GM23338 (cell line): ENCODE measurements at regions not wholly inside any gene's neighbourhood (a gene's known extent, or its start where the extent isn't known, plus 50 kb on each side); places are given as distances from the start of the nearest gene placed in this dataset.

Source experiments
- ATAC-seq: fragments of 200-7000 bp; cut with Tn5 transposase; 3 replicates; pipeline ENCODE4 v1.9.1; 2020
- DNase-seq: peaks from one replicate; pipeline ENCODE4 v3.0.0-alpha.2; 2015; ENCODE audit warnings: low spot score
- H2AFZ ChIP-seq: fragments of 200-600 bp; sonication (generic); 2 replicates; pipeline ENCODE4 v1.8.0; 2016; ENCODE audit warnings: antibody characterized with exemption, mild to moderate bottlenecking, moderate library complexity
- H3F3A ChIP-seq: fragments of 200-600 bp; sonication (generic); replicated peaks from 2 replicates; pipeline ENCODE4 v1.8.0; 2017; ENCODE audit warnings: antibody characterized with exemption, mixed run types, low read depth
- H3K27ac ChIP-seq: fragments of 200-600 bp; sonication (generic); 2 replicates; pipeline ENCODE4 v1.6.1; 2016; ENCODE audit warnings: low read depth
- H3K27me3 ChIP-seq: fragments of 200-600 bp; sonication (generic); 2 replicates; pipeline ENCODE4 v1.8.0; 2016; ENCODE audit warnings: mild to moderate bottlenecking, mixed run types, moderate library complexity; ENCODE audit not compliant: insufficient read depth
- H3K36me3 ChIP-seq: fragments of 200-600 bp; sonication (generic); 2 replicates; pipeline ENCODE4 v1.8.0; 2016; ENCODE audit warnings: mild to moderate bottlenecking; ENCODE audit not compliant: insufficient read depth
- H3K4me1 ChIP-seq: fragments of 200-600 bp; sonication (generic); 2 replicates; pipeline ENCODE4 v1.8.0; 2016; ENCODE audit warnings: mild to moderate bottlenecking, moderate library complexity; ENCODE audit not compliant: insufficient read depth
- H3K4me2 ChIP-seq: fragments of 200-600 bp; sonication (generic); 2 replicates; pipeline ENCODE4 v1.7.1; 2017; ENCODE audit warnings: mixed run types
- H3K4me3 ChIP-seq: fragments of 200-600 bp; sonication (generic); 2 replicates; pipeline ENCODE4 v1.6.1; 2016; ENCODE audit warnings: mixed run types
- H3K79me2 ChIP-seq: fragments of 200-600 bp; sonication (generic); replicated peaks from 2 replicates; pipeline ENCODE4 v1.8.0; 2017; ENCODE audit warnings: mild to moderate bottlenecking; ENCODE audit not compliant: insufficient read depth
- H3K9me2 ChIP-seq: fragments of 200-600 bp; sonication (generic); 2 replicates; pipeline ENCODE4 v1.8.0; 2017; ENCODE audit not compliant: insufficient read depth
- H4K20me1 ChIP-seq: fragments of 200-600 bp; sonication (generic); replicated peaks from 2 replicates; pipeline ENCODE4 v1.8.0; 2017; ENCODE audit warnings: mild to moderate bottlenecking; ENCODE audit not compliant: insufficient read depth
- H3K27ac Mint-ChIP-seq: 2 replicates; pipeline ENCODE4 v1.8.0; 2020; ENCODE audit warnings: inconsistent platforms, mild to moderate bottlenecking, moderate library complexity, mixed read lengths
- H3K27me3 Mint-ChIP-seq: 3 replicates; pipeline ENCODE4 v1.8.0; 2022; ENCODE audit warnings: low read depth, mild to moderate bottlenecking, moderate library complexity, mixed read lengths, inconsistent platforms; ENCODE audit not compliant: insufficient read depth, poor library complexity
- H3K36me3 Mint-ChIP-seq: 3 replicates; pipeline ENCODE4 v1.8.0; 2021; ENCODE audit warnings: low read depth, mild to moderate bottlenecking, inconsistent platforms, moderate library complexity, mixed read lengths
- H3K4me1 Mint-ChIP-seq: 3 replicates; pipeline ENCODE4 v1.8.0; 2020; ENCODE audit warnings: mild to moderate bottlenecking, inconsistent platforms, mixed read lengths
- H3K4me3 Mint-ChIP-seq: 3 replicates; pipeline ENCODE4 v1.8.0; 2021; ENCODE audit warnings: moderate library complexity, mild to moderate bottlenecking, inconsistent platforms, mixed read lengths
- H3K9me3 Mint-ChIP-seq: 3 replicates; pipeline ENCODE4 v1.8.0; 2020; ENCODE audit warnings: moderate library complexity, mild to moderate bottlenecking, inconsistent platforms, mixed read lengths
- CREB1 ChIP-seq: fragments of 250-450 bp; sonication (Bioruptor Pico); IDR thresholded peaks from 2 replicates; pipeline ENCODE4 v1.5.0; 2020; ENCODE audit warnings: low read depth, mild to moderate bottlenecking, moderate library complexity
- CTCF ChIP-seq, 2 experiments: fragments of 200-600 bp in 1 of 2; sonication (generic) in 1 of 2; conservative IDR thresholded peaks; 2 replicates each; pipeline versions ENCODE4 v1.5.1 to v1.6.1; 2016 to 2017; ENCODE audit warnings: antibody characterized with exemption in 2 of 2, low read depth in 2 of 2, mild to moderate bottlenecking in 2 of 2, moderate library complexity in 1 of 2
- EZH2 ChIP-seq: fragments of 200-600 bp; sonication (generic); IDR thresholded peaks from one replicate; pipeline ENCODE4 v1.8.0; 2017; ENCODE audit warnings: antibody characterized with exemption, mild to moderate bottlenecking, low read depth; ENCODE audit not compliant: unreplicated experiment
- EZH2phosphoT487 ChIP-seq: fragments of 200-600 bp; sonication (generic); IDR thresholded peaks from one replicate; pipeline ENCODE4 v1.8.1; 2018; ENCODE audit warnings: antibody characterized with exemption; ENCODE audit not compliant: unreplicated experiment
- NANOG ChIP-seq: IDR thresholded peaks from 2 replicates; pipeline ENCODE4 v1.6.1; 2016; ENCODE audit warnings: antibody characterized with exemption, borderline replicate concordance
- POLR2AphosphoS5 ChIP-seq: IDR thresholded peaks from 2 replicates; pipeline ENCODE4 v1.6.1; 2016; ENCODE audit warnings: antibody characterized with exemption, low read depth
- STAT1 ChIP-seq: IDR thresholded peaks from one replicate; pipeline ENCODE4 v1.6.1; 2016; ENCODE audit warnings: antibody characterized with exemption; ENCODE audit not compliant: unreplicated experiment
- ZNF114 ChIP-seq: fragments of 250-450 bp; sonication (Bioruptor Pico); IDR thresholded peaks from 2 replicates; pipeline ENCODE4 v1.5.0; 2020; ENCODE audit warnings: mild to moderate bottlenecking, moderate library complexity
- ZNF331 ChIP-seq: fragments of 250-450 bp; sonication (Bioruptor Pico); IDR thresholded peaks from 2 replicates; pipeline ENCODE4 v1.5.0; 2020; ENCODE audit warnings: low read depth, mild to moderate bottlenecking, moderate library complexity
- TF ChIP-seq, protein P1 (sequence below): IDR thresholded peaks from 2 replicates; pipeline ENCODE4 v1.6.1; 2016; ENCODE audit warnings: antibody characterized with exemption
- TF ChIP-seq, protein P2 (sequence below): IDR thresholded peaks from one replicate; pipeline ENCODE4 v1.6.1; 2018; ENCODE audit warnings: antibody characterized with exemption; ENCODE audit not compliant: unreplicated experiment

GRCh38 chr18:67901573-67901972 lies 385.1 kb upstream of the DSEL start:
- H3K4me3 Mint-ChIP-seq = no peak overlapping the region
- Histone ChIP-seq H3K79me2 (no peaks in the 10 kb centered on the region), H3K4me1 (no peaks in the 10 kb centered on the region), H3K27me3 (no peaks in the 10 kb centered on the region), H3K27ac (no peak overlapping the region), H2AFZ (no peak overlapping the region), H3K36me3 (no peaks in the 10 kb centered on the region), H4K20me1 (no peaks in the 10 kb centered on the region), H3F3A (no peaks in the 10 kb centered on the region), H3K4me2 (no peak overlapping the region), H3K4me3 (no peak overlapping the region), H3K9me2 (no peaks in the 10 kb centered on the region)
- no peaks in the 10 kb centered on the region for H3K36me3 Mint-ChIP-seq
- no peaks in the 10 kb centered on the region for H3K4me1 Mint-ChIP-seq
- no peak for DNase-seq
- no peak for ATAC-seq
- H3K27ac Mint-ChIP-seq = no peak overlapping the region
- H3K9me3 Mint-ChIP-seq = no peaks in the 10 kb centered on the region
- H3K27me3 Mint-ChIP-seq = no peaks in the 10 kb centered on the region
- TF ChIP-seq EZH2phosphoT487 (no peak), CREB1 (no peak), CTCF (conservative IDR thresholded peaks at IDR 0.05; ENCODE audit: low read depth in 2 of 2) (no peak), POLR2AphosphoS5 (no peak)

- Mint-ChIP-seq H3K4me3 (no peak overlapping the region), H3K4me1 (no peaks in the 10 kb centered on the region), H3K27me3 (no peaks in the 10 kb centered on the region), H3K36me3 (no peaks in the 10 kb centered on the region), H3K27ac (no peak overlapping the region), H3K9me3 (no peaks in the 10 kb centered on the region)
- Histone ChIP-seq H3K9me2 (no peaks in the 10 kb centered on the region), H3K4me3 (no peak overlapping the region), H3K4me2 (no peak overlapping the region), H3K36me3 (no peaks in the 10 kb centered on the region), H3K79me2 (no peaks in the 10 kb centered on the region), H2AFZ (no peak overlapping the region), H3K4me1 (no peaks in the 10 kb centered on the region), H3K27ac (no peak overlapping the region), H3F3A (no peaks in the 10 kb centered on the region), H4K20me1 (no peaks in the 10 kb centered on the region), H3K27me3 (no peaks in the 10 kb centered on the region)
- DNase-seq = no peak
- TF ChIP-seq, protein P1, sequence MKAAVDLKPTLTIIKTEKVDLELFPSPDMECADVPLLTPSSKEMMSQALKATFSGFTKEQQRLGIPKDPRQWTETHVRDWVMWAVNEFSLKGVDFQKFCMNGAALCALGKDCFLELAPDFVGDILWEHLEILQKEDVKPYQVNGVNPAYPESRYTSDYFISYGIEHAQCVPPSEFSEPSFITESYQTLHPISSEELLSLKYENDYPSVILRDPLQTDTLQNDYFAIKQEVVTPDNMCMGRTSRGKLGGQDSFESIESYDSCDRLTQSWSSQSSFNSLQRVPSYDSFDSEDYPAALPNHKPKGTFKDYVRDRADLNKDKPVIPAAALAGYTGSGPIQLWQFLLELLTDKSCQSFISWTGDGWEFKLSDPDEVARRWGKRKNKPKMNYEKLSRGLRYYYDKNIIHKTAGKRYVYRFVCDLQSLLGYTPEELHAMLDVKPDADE = no peak
- TF ChIP-seq STAT1 (no peak), NANOG (no peak), POLR2AphosphoS5 (no peak), ZNF114 (CRISPR knock-in tag) (no peak), EZH2phosphoT487 (no peak), EZH2 (no peak), CREB1 (no peak)
- ATAC-seq = no peak
These were observed 379.9 kb upstream of the DSEL start for GRCh38 chr18:67896451-67896850.

DNA sequence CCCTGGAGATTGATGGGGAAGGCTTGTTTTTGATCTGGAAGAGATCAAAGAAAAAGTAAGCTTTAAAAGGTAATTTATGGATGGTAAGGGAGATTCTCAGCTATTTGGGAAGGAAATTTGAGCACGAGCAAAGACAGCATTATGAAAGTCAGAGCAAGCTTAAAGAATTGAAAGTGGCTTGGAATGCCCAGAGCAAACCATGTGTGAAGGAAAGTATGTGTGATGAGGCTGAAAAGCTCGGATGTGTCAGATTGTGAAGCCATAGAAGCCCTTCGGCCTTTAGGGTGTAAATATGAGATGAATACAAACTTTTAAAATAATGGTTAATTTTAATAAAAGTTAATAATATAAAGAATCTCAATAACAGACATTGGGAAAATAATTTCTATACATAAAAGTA lies 377.4 kb upstream of the DSEL start:
- no peaks in the 10 kb centered on the region for H3K79me2 ChIP-seq
- H3K4me3 ChIP-seq = no peak overlapping the region
- no peaks in the 10 kb centered on the region for H3K36me3 ChIP-seq
- no peaks in the 10 kb centered on the region for H3K27me3 ChIP-seq
- H3K36me3 Mint-ChIP-seq = no peaks in the 10 kb centered on the region
- H3K27ac ChIP-seq = no peak overlapping the region
- no peaks in the 10 kb centered on the region for H3K4me1 Mint-ChIP-seq
- no peak overlapping the region for H3K4me3 Mint-ChIP-seq
- no peaks in the 10 kb centered on the region for H3K9me3 Mint-ChIP-seq
- no peak overlapping the region for H3K4me2 ChIP-seq
- H3K27ac Mint-ChIP-seq = no peak overlapping the region
- H3K27me3 Mint-ChIP-seq = no peaks in the 10 kb centered on the region
- DNase-seq = no peak
- no peak for ATAC-seq
- no peaks in the 10 kb centered on the region for H3K9me2 ChIP-seq
- no peak overlapping the region for H2AFZ ChIP-seq
- H3K4me1 ChIP-seq = no peaks in the 10 kb centered on the region
- H3F3A ChIP-seq = no peaks in the 10 kb centered on the region
- H4K20me1 ChIP-seq = no peaks in the 10 kb centered on the region
- TF ChIP-seq ZNF331 (CRISPR knock-in tag) = no peak
- no peak for TF ChIP-seq CREB1
- TF ChIP-seq, protein P2, sequence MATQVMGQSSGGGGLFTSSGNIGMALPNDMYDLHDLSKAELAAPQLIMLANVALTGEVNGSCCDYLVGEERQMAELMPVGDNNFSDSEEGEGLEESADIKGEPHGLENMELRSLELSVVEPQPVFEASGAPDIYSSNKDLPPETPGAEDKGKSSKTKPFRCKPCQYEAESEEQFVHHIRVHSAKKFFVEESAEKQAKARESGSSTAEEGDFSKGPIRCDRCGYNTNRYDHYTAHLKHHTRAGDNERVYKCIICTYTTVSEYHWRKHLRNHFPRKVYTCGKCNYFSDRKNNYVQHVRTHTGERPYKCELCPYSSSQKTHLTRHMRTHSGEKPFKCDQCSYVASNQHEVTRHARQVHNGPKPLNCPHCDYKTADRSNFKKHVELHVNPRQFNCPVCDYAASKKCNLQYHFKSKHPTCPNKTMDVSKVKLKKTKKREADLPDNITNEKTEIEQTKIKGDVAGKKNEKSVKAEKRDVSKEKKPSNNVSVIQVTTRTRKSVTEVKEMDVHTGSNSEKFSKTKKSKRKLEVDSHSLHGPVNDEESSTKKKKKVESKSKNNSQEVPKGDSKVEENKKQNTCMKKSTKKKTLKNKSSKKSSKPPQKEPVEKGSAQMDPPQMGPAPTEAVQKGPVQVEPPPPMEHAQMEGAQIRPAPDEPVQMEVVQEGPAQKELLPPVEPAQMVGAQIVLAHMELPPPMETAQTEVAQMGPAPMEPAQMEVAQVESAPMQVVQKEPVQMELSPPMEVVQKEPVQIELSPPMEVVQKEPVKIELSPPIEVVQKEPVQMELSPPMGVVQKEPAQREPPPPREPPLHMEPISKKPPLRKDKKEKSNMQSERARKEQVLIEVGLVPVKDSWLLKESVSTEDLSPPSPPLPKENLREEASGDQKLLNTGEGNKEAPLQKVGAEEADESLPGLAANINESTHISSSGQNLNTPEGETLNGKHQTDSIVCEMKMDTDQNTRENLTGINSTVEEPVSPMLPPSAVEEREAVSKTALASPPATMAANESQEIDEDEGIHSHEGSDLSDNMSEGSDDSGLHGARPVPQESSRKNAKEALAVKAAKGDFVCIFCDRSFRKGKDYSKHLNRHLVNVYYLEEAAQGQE = no peak
- no peak for TF ChIP-seq POLR2AphosphoS5
- TF ChIP-seq, protein P1 = no peak
